HEK293 (cell line): ENCODE measurements at regions not wholly inside any gene's neighbourhood (a gene's known extent, or its start where the extent isn't known, plus 50 kb on each side); places are given as distances from the start of the nearest gene placed in this dataset.

Source experiments
- CTCF ChIA-PET: fragments of 350-600 bp; formaldehyde crosslinking; extraction: SDS; loops from one replicate; lab custom pipeline; 2021; ENCODE audit warnings: antibody characterized with exemption; lab: Yijun Ruan, JAX
- POLR2A ChIA-PET: fragments of 300-600 bp; formaldehyde crosslinking; extraction: SDS; loops from one replicate; lab custom pipeline; 2020; ENCODE audit warnings: antibody characterized with exemption, inconsistent platforms; lab: Yijun Ruan, JAX
- H3K27ac ChIP-seq: fragments of 200-500 bp; sonication (Bioruptor generic); 2 replicates; pipeline ENCODE4 v1.5.1; 2014; ENCODE audit warnings: low read depth, low read length, control low read depth, inconsistent platforms; ENCODE audit errors: extremely low read depth
- H3K36me3 ChIP-seq, 2 experiments: fragments of 200-500 bp in 1 of 2; sonication (Bioruptor generic) in 1 of 2; 1 replicate in 1 of 2; 2 replicates in 1 of 2; pipeline ENCODE4 v1.5.1; 2014 to 2017; ENCODE audit warnings: inconsistent platforms in 2 of 2, low read length in 2 of 2; ENCODE audit not compliant: control insufficient read depth in 2 of 2, insufficient read depth in 1 of 2
- H3K4me1 ChIP-seq: fragments of 200-500 bp; sonication (Bioruptor generic); 2 replicates; pipeline ENCODE4 v1.5.1; 2014; ENCODE audit warnings: mild to moderate bottlenecking, low read length, inconsistent platforms; ENCODE audit not compliant: control insufficient read depth, insufficient read depth
- H3K4me3 ChIP-seq: 2 replicates; pipeline ENCODE4 v1.5.1; 2011; ENCODE audit warnings: low read depth, mild to moderate bottlenecking, control low read depth, low read length, moderate library complexity
- H3K9me3 ChIP-seq: fragments of 200-500 bp; sonication (Bioruptor generic); 2 replicates; pipeline ENCODE4 v1.5.1; 2014; ENCODE audit warnings: low read depth, low read length, inconsistent platforms; ENCODE audit not compliant: control insufficient read depth, insufficient read depth
- HIC1 ChIP-seq: fragments of 450-650 bp; formaldehyde crosslinking; IDR thresholded peaks from 2 replicates; pipeline ENCODE4 v1.5.1; 2016; ENCODE audit warnings: missing biosample characterization, missing genetic modification characterization
- INSM2 ChIP-seq: fragments of 450-650 bp; formaldehyde crosslinking; IDR thresholded peaks from 2 replicates; pipeline ENCODE4 v1.5.1; 2016; ENCODE audit warnings: missing biosample characterization, missing genetic modification characterization
- KLF10 ChIP-seq: fragments of 450-650 bp; IDR thresholded peaks from 2 replicates; pipeline ENCODE4 v1.5.1; 2018; ENCODE audit warnings: missing biosample characterization, mild to moderate bottlenecking, missing genetic modification characterization
- PRDM4 ChIP-seq: fragments of 450-650 bp; formaldehyde crosslinking; IDR thresholded peaks from 2 replicates; pipeline ENCODE4 v1.5.1; 2017; ENCODE audit warnings: missing biosample characterization, missing genetic modification characterization
- SP7 ChIP-seq: fragments of 450-650 bp; formaldehyde crosslinking; IDR thresholded peaks from 2 replicates; pipeline ENCODE4 v1.5.1; 2016; ENCODE audit warnings: missing biosample characterization, missing genetic modification characterization
- ZBTB17 ChIP-seq: fragments of 450-650 bp; formaldehyde crosslinking; IDR thresholded peaks from 2 replicates; pipeline ENCODE4 v1.5.1; 2016; ENCODE audit warnings: missing biosample characterization, missing genetic modification characterization
- ZIC2 ChIP-seq: fragments of 450-650 bp; formaldehyde crosslinking; IDR thresholded peaks from 2 replicates; pipeline ENCODE4 v1.5.1; 2016; ENCODE audit warnings: missing biosample characterization, missing genetic modification characterization
- ZNF121 ChIP-seq: fragments of 450-650 bp; formaldehyde crosslinking; IDR thresholded peaks from 2 replicates; pipeline ENCODE4 v1.5.1; 2016; ENCODE audit warnings: missing biosample characterization, missing genetic modification characterization
- ZNF146 ChIP-seq: fragments of 450-650 bp; formaldehyde crosslinking; IDR thresholded peaks from 2 replicates; pipeline ENCODE4 v1.5.1; 2016; ENCODE audit warnings: missing biosample characterization, missing genetic modification characterization
- ZNF18 ChIP-seq: fragments of 450-650 bp; formaldehyde crosslinking; IDR thresholded peaks from 2 replicates; pipeline ENCODE4 v1.5.1; 2016; ENCODE audit warnings: missing biosample characterization, missing genetic modification characterization
- ZNF280D ChIP-seq: fragments of 450-650 bp; formaldehyde crosslinking; IDR thresholded peaks from 2 replicates; pipeline ENCODE4 v1.5.1; 2016; ENCODE audit warnings: missing biosample characterization, missing genetic modification characterization
- ZNF426 ChIP-seq: fragments of 450-650 bp; formaldehyde crosslinking; IDR thresholded peaks from 2 replicates; pipeline ENCODE4 v1.5.1; 2017; ENCODE audit warnings: missing biosample characterization, missing genetic modification characterization, mild to moderate bottlenecking, inconsistent platforms, moderate library complexity
- ZNF596 ChIP-seq: fragments of 450-650 bp; IDR thresholded peaks from 2 replicates; pipeline ENCODE4 v1.5.0; 2018; ENCODE audit warnings: missing biosample characterization, mild to moderate bottlenecking, missing genetic modification characterization, moderate library complexity
- ZNF626 ChIP-seq: fragments of 450-650 bp; sonication (Bioruptor Pico); formaldehyde crosslinking; IDR thresholded peaks from 2 replicates; pipeline ENCODE4 v1.5.1; 2018; ENCODE audit warnings: missing biosample characterization, missing genetic modification characterization, inconsistent platforms
- ZNF670 ChIP-seq: fragments of 450-650 bp; formaldehyde crosslinking; IDR thresholded peaks from 2 replicates; pipeline ENCODE4 v1.5.1; 2016; ENCODE audit warnings: missing biosample characterization, missing genetic modification characterization, low read depth
- ZNF701 ChIP-seq: fragments of 450-650 bp; formaldehyde crosslinking; IDR thresholded peaks from 2 replicates; pipeline ENCODE4 v1.5.1; 2016; ENCODE audit warnings: missing biosample characterization, missing genetic modification characterization
- ZSCAN5A ChIP-seq: fragments of 450-650 bp; formaldehyde crosslinking; IDR thresholded peaks from 2 replicates; pipeline ENCODE4 v1.5.1; 2016; ENCODE audit warnings: missing biosample characterization, missing genetic modification characterization

- Histone ChIP-seq H3K9me3 (no peaks in the 10 kb centered on the region), H3K4me3 (no peak overlapping the region), H3K36me3 (no peaks in the 10 kb centered on the region), H3K4me1 (no peaks in the 10 kb centered on the region), H3K27ac (no peak overlapping the region)
- CTCF ChIA-PET = interaction anchor here (0.7 to 0.8 kb wide), 2 partner anchors 44 to 354 kb away, joined by 3 to 4 read pairs; no protein-coding TSS in a partner anchor
- POLR2A ChIA-PET = interaction anchor here (1.0 kb wide), 1 partner anchor 446 kb away, joined by 3 read pairs; the partner anchor contains the start of gene BCL11A
- TF ChIP-seq SP7 (tag by site-specific recombination) (no peak), ZSCAN5A (no peak), ZNF670 (tag by site-specific recombination) (no peak), ZNF121 (tag by site-specific recombination) (no peak), ZNF18 (tag by site-specific recombination) (no peak), PRDM4 (no peak), ZNF626 (tag by site-specific recombination) (no peak), ZIC2 (no peak), HIC1 (no peak), ZNF701 (no peak), KLF10 (tag by site-specific recombination) (no peak), ZNF426 (no peak), INSM2 (tag by site-specific recombination) (no peak), ZNF596 (tag by site-specific recombination) (no peak), ZBTB17 (tag by site-specific recombination) (no peak)
Observed at GRCh38 chr2:60106836-60107529, 446.5 kb downstream of the BCL11A start.

GRCh38 chr2:60105906-60106305 is 447.5 kb downstream of the BCL11A start:
- Histone ChIP-seq H3K27ac (no peak overlapping the region), H3K4me1 (no peaks in the 10 kb centered on the region), H3K4me3 (no peak overlapping the region), H3K36me3 (no peaks in the 10 kb centered on the region), H3K9me3 (no peaks in the 10 kb centered on the region)
- POLR2A ChIA-PET = no interaction called here
- CTCF ChIA-PET = no interaction called here
- TF ChIP-seq ZNF146 (tag by site-specific recombination) (no peak), ZNF280D (tag by site-specific recombination) (no peak), PRDM4 (no peak), ZIC2 (no peak)
